Gastroesophageal sphincter (tissue), 4 donors: ENCODE measurements at regions not wholly inside any gene's neighbourhood (a gene's known extent, or its start where the extent isn't known, plus 50 kb on each side); places are given as distances from the start of the nearest gene placed in this dataset.

Experiments used
- ATAC-seq: fragments of 150-250 bp; one replicate; pipeline ENCODE4 v1.9.1; 2016; ENCODE audit warnings: mild to moderate bottlenecking, moderate library complexity
- H3K27ac ChIP-seq, 4 donors: fragments of 200-600 bp; sonication (generic) in 3 of 4; 1 replicate in 3 of 4; 2 replicates in 1 of 4; pipeline ENCODE4 v1.5.1; 2016 to 2019
- H3K27me3 ChIP-seq: fragments of 200-600 bp; sonication (generic); one replicate; pipeline ENCODE4 v1.5.1; 2019
- H3K36me3 ChIP-seq, 2 donors: fragments of 200-600 bp; sonication (generic); one replicate each; pipeline ENCODE4 v1.5.1; 2019; ENCODE audit warnings: control low read depth in 1 of 2
- H3K4me1 ChIP-seq, 3 donors: fragments of 200-600 bp; sonication (generic); 1 replicate in 2 of 3; 2 replicates in 1 of 3; pipeline ENCODE4 v1.5.1; 2016 to 2019; ENCODE audit warnings: control low read depth in 2 of 3
- H3K4me3 ChIP-seq, 2 donors: fragments of 200-600 bp; sonication (generic); one replicate each; pipeline ENCODE4 v1.5.1; 2019; ENCODE audit warnings: mild to moderate bottlenecking in 1 of 2, moderate library complexity in 1 of 2
- H3K9me3 ChIP-seq, 3 donors: fragments of 200-600 bp; sonication (generic); one replicate each; pipeline ENCODE4 v1.5.1; 2017 to 2019; ENCODE audit warnings: control low read depth in 2 of 3
- CTCF ChIP-seq, 4 experiments: fragments of 200-600 bp in 2 of 4; fragments of 450-650 bp in 2 of 4; sonication (generic) in 1 of 4; IDR thresholded peaks; one replicate each; pipeline ENCODE4 v1.5.1; 2017 to 2019; ENCODE audit warnings: antibody characterized with exemption in 4 of 4, mild to moderate bottlenecking in 2 of 4, moderate library complexity in 2 of 4
- EP300 ChIP-seq: sonication (generic); formaldehyde crosslinking; IDR thresholded peaks from one replicate; pipeline ENCODE4 v1.6.1; 2017; ENCODE audit warnings: antibody characterized with exemption, mild to moderate bottlenecking
- POLR2A ChIP-seq, 2 donors: fragments of 450-650 bp; IDR thresholded peaks; one replicate each; pipeline ENCODE4 v1.6.1; 2017; ENCODE audit warnings: antibody characterized with exemption in 2 of 2, mild to moderate bottlenecking in 2 of 2, moderate library complexity in 1 of 2
- POLR2AphosphoS5 ChIP-seq: sonication (generic); formaldehyde crosslinking; IDR thresholded peaks from one replicate; pipeline ENCODE4 v1.6.1; 2017; ENCODE audit warnings: antibody characterized with exemption
- WGBS, 2 donors: methylation state at CpG; one replicate each; pipeline ENCODE4 v1.1.5; 2018; ENCODE audit warnings: low coverage in 1 of 2; 5-methylcytosine and 5-hydroxymethylcytosine counted together

GRCh38 chr3:102301155-102301880 is 133.5 kb upstream of the ZPLD1 start:
- TF ChIP-seq EP300 (no peak), CTCF (IDR thresholded peaks at IDR 0.05) (no peak), POLR2A (IDR thresholded peaks at IDR 0.05) (no peak), POLR2AphosphoS5 (no peak)
- Histone ChIP-seq H3K4me3 (no peak overlapping the region), H3K9me3 (no peaks in the 10 kb centered on the region), H3K36me3 (no peaks in the 10 kb centered on the region), H3K27ac (no peak overlapping the region), H3K27me3 (no peaks in the 10 kb centered on the region), H3K4me1 (no peaks in the 10 kb centered on the region)
- 43 to 47% methylated on average over 3 of the region's 4 CpGs for WGBS, 2 donors
- ATAC-seq = no peak

- Histone ChIP-seq H3K9me3 (no peaks in the 10 kb centered on the region), H3K36me3 (no peaks in the 10 kb centered on the region), H3K4me1 (no peaks in the 10 kb centered on the region), H3K27me3 (no peaks in the 10 kb centered on the region), H3K4me3 (no peak overlapping the region), H3K27ac (no peak overlapping the region)
- TF ChIP-seq EP300 = no peak
- WGBS, 2 donors = 39 to 58% methylated on average over 2 of the region's 2 CpGs
- no peak for ATAC-seq
These were observed 132.8 kb upstream of the ZPLD1 start for GRCh38 chr3:102302020-102302419.

GRCh38 chr3:102304550-102304949 is 130.3 kb upstream of the ZPLD1 start:
- WGBS, 2 donors = 65 to 95% methylated on average over 3 of the region's 3 CpGs
- Histone ChIP-seq H3K27ac (no peak overlapping the region), H3K27me3 (no peaks in the 10 kb centered on the region), H3K4me1 (no peaks in the 10 kb centered on the region), H3K36me3 (no peaks in the 10 kb centered on the region), H3K9me3 (no peaks in the 10 kb centered on the region), H3K4me3 (no peak overlapping the region)
- TF ChIP-seq EP300 = no peak
- TF ChIP-seq POLR2A (IDR thresholded peaks at IDR 0.05) = no peak
- no peak for TF ChIP-seq CTCF (IDR thresholded peaks at IDR 0.05)
- no peak for TF ChIP-seq POLR2AphosphoS5
- no peak for ATAC-seq

GRCh38 chr3:102307442-102307841 is 127.4 kb upstream of the ZPLD1 start:
- no peak for ATAC-seq

GRCh38 chr3:102329066-102329465 is 105.7 kb upstream of the ZPLD1 start:
- Histone ChIP-seq H3K4me1 (no peaks in the 10 kb centered on the region), H3K27me3 (no peaks in the 10 kb centered on the region), H3K27ac (no peak overlapping the region), H3K4me3 (no peak overlapping the region), H3K36me3 (no peaks in the 10 kb centered on the region), H3K9me3 (no peaks in the 10 kb centered on the region)
- TF ChIP-seq POLR2AphosphoS5 = no peak
- no peak for TF ChIP-seq CTCF (IDR thresholded peaks at IDR 0.05)
- TF ChIP-seq EP300 = no peak
- no peak for TF ChIP-seq POLR2A (IDR thresholded peaks at IDR 0.05)
- 38 to 59% methylated on average over 1 of the region's 1 CpG for WGBS, 2 donors
- ATAC-seq = no peak

More at GRCh38 chr3:102307442-102307841, 127.4 kb upstream of the ZPLD1 start:
- Histone ChIP-seq H3K27me3 (no peaks in the 10 kb centered on the region), H3K9me3 (no peaks in the 10 kb centered on the region), H3K4me1 (no peaks in the 10 kb centered on the region), H3K27ac (no peak overlapping the region), H3K4me3 (no peak overlapping the region), H3K36me3 (no peaks in the 10 kb centered on the region)
- 93% methylated on average over 2 of the region's 2 CpGs; no CpG with 5 or more reads in 1 of the 2 donors for WGBS, 2 donors
- TF ChIP-seq POLR2A (IDR thresholded peaks at IDR 0.05) = no peak
- TF ChIP-seq EP300 = no peak
- TF ChIP-seq POLR2AphosphoS5 = no peak
- no peak for TF ChIP-seq CTCF (IDR thresholded peaks at IDR 0.05)
